Natural killer cell treated with Interleukin-12 subunit alpha and Interleukin-12 subunit beta and Interleukin-15 and Interleukin-18, amount 100 ng/mL, for 72 hours (primary cell): ENCODE measurements at regions not wholly inside any gene's neighbourhood (a gene's known extent, or its start where the extent isn't known, plus 50 kb on each side); places are given as distances from the start of the nearest gene placed in this dataset.

Source experiments
- ATAC-seq, 2 donors: fragments of 150-1000 bp; cut with Tn5 transposase in 1 of 2; sonication (Bioruptor Pico), chemical (Tn5 transposase) in 1 of 2; 2 replicates each; pipeline ENCODE4 v1.10.0; 2021
- DNase-seq: peaks from one replicate; pipeline ENCODE4 v3.0.0; 2022; ENCODE audit warnings: low spot score
- H3K27ac Mint-ChIP-seq, 2 donors: 1 replicate in 1 of 2; 2 replicates in 1 of 2; pipeline ENCODE4 v1.8.0; 2022; ENCODE audit warnings: mixed read lengths in 2 of 2, mild to moderate bottlenecking in 1 of 2, moderate library complexity in 1 of 2
- H3K27me3 Mint-ChIP-seq, 2 donors: 1 replicate in 1 of 2; 2 replicates in 1 of 2; pipeline ENCODE4 v1.8.0; 2022; ENCODE audit warnings: mixed read lengths in 2 of 2
- H3K36me3 Mint-ChIP-seq: one replicate; pipeline ENCODE4 v1.8.0; 2022; ENCODE audit warnings: mixed read lengths
- H3K4me1 Mint-ChIP-seq, 2 donors: 1 replicate in 1 of 2; 2 replicates in 1 of 2; pipeline ENCODE4 v1.8.0; 2022; ENCODE audit warnings: low read depth in 2 of 2, mixed read lengths in 2 of 2, mild to moderate bottlenecking in 1 of 2
- H3K4me3 Mint-ChIP-seq: one replicate; pipeline ENCODE4 v1.8.0; 2022; ENCODE audit warnings: mixed read lengths
- H3K9me3 Mint-ChIP-seq: 2 replicates; pipeline ENCODE4 v1.8.0; 2022; ENCODE audit warnings: mixed read lengths

GRCh38 chr11:8777907-8778767, 95.5 kb downstream of the RPL27A start:
- Mint-ChIP-seq H3K4me1 (peaks cover 4 to 25% of the 10 kb centered on the region in 2 donors), H3K4me3 (no peak overlapping the region), H3K27ac (peak overlapping the region in 1 of 2 donors; percentile 23), H3K36me3 (no peaks in the 10 kb centered on the region), H3K27me3 (peaks cover 6 to 22% of the 10 kb centered on the region in 2 donors), H3K9me3 (no peaks in the 10 kb centered on the region)
- DNase-seq (no peak), ATAC-seq (no peak)

DNA sequence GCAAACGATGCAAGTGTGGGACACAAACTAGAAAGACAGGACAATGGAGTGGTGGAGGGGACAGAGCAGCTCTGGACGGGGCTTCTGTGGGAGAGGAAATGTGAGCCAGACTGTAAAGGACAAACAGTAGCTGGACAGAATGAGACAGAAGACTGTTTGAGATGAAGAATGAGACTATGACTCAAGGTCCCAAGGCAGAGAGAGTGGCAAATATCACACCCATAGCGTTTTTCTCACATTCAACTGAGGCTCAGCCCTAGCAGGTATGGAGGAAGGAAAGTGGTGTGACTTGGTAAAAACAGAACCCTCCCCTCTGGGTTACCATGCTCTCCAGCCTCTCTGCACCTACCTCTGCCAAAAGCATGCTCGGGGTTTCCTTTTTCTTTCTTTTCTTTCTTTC, 96.5 kb downstream of the RPL27A start:
- H3K27ac Mint-ChIP-seq: peak overlapping the region in 1 of 2 donors; percentile 23
- H3K4me3 Mint-ChIP-seq: no peak overlapping the region
- peak; percentile 77 to 83 for ATAC-seq
- peaks cover 6 to 30% of the 10 kb centered on the region in 2 donors for H3K27me3 Mint-ChIP-seq
- H3K36me3 Mint-ChIP-seq: no peaks in the 10 kb centered on the region
- H3K4me1 Mint-ChIP-seq: peaks cover 4 to 22% of the 10 kb centered on the region in 2 donors
- no peak for DNase-seq
- H3K9me3 Mint-ChIP-seq: no peaks in the 10 kb centered on the region

DNA sequence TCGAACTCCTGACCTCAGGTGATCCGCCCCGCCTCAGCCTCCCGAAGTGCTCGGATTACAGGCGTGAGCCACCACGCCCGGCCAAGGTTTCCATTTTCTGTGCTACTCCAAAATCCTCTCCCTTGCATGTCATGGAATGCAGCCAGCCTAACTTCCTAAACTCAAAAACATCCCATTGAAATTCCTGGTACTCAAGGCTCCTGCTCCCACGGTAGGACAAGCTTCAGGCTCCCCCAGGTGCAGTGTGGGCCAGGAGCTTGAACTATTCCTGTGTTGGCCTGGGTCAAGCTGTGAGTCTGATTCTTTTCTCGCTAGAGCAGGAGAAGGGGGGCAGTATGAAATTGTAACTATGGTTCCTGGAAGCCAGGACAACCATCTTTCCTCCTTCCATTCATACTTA, 97.1 kb downstream of the RPL27A start:
- Mint-ChIP-seq H3K4me3 (no peak overlapping the region), H3K9me3 (no peaks in the 10 kb centered on the region), H3K4me1 (peaks cover 4 to 17% of the 10 kb centered on the region in 2 donors), H3K27me3 (peaks cover 6 to 30% of the 10 kb centered on the region in 2 donors), H3K36me3 (no peaks in the 10 kb centered on the region), H3K27ac (no peak overlapping the region)
- no peak for ATAC-seq
- no peak for DNase-seq

- H3K9me3 Mint-ChIP-seq: no peaks in the 10 kb centered on the region
- H3K4me3 Mint-ChIP-seq: no peak overlapping the region
- no peaks in the 10 kb centered on the region for H3K36me3 Mint-ChIP-seq
- no peak overlapping the region for H3K27ac Mint-ChIP-seq
- peaks cover 6 to 7% of the 10 kb centered on the region in 2 donors for H3K4me1 Mint-ChIP-seq
- H3K27me3 Mint-ChIP-seq: peaks cover 6 to 28% of the 10 kb centered on the region in 2 donors
- ATAC-seq (no peak), DNase-seq (no peak)
Measured at GRCh38 chr11:8784954-8785353, 102.4 kb downstream of the RPL27A start.

DNA sequence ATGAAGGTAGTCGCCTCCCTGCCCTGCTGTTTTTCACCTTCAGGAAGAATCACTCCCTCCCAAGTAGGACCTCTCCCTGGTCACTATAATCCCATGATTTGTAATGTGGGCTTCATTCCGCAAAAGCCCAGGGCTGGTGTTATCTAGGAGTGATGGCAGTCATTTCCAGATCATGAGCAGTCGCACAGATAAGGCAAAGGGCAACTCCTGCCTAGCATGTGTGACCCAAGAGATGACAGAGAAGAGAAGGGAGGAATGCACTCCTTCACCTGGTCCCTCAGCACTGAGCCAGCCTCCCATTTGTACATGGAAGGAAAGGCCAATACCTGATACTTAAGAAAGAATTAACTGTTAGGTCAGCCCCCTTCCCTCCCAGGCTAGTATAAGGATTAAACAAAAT, 102.9 kb downstream of the RPL27A start:
- peaks cover 3 to 23% of the 10 kb centered on the region in 2 donors for H3K27me3 Mint-ChIP-seq
- H3K36me3 Mint-ChIP-seq: no peaks in the 10 kb centered on the region
- no peak for DNase-seq
- no peak for ATAC-seq
- no peak overlapping the region for H3K4me3 Mint-ChIP-seq
- H3K4me1 Mint-ChIP-seq: peaks cover 6 to 7% of the 10 kb centered on the region in 2 donors
- H3K9me3 Mint-ChIP-seq: no peaks in the 10 kb centered on the region
- H3K27ac Mint-ChIP-seq: no peak overlapping the region

GRCh38 chr11:8785998-8786397, 103.4 kb downstream of the RPL27A start:
- no peaks in the 10 kb centered on the region for H3K9me3 Mint-ChIP-seq
- peaks cover 6 to 7% of the 10 kb centered on the region in 2 donors for H3K4me1 Mint-ChIP-seq
- no peak overlapping the region for H3K4me3 Mint-ChIP-seq
- no peaks in the 10 kb centered on the region for H3K36me3 Mint-ChIP-seq
- peaks cover 0 to 18% of the 10 kb centered on the region in 2 donors for H3K27me3 Mint-ChIP-seq
- ATAC-seq: no peak
- no peak overlapping the region for H3K27ac Mint-ChIP-seq
- no peak for DNase-seq

- H3K36me3 Mint-ChIP-seq: no peaks in the 10 kb centered on the region
- no peak overlapping the region for H3K27ac Mint-ChIP-seq
- H3K27me3 Mint-ChIP-seq: peaks cover 0 to 8% of the 10 kb centered on the region in 2 donors
- H3K4me3 Mint-ChIP-seq: no peak overlapping the region
- H3K4me1 Mint-ChIP-seq: peaks cover 6 to 7% of the 10 kb centered on the region in 2 donors
- DNase-seq: no peak
- ATAC-seq: no peak
- no peaks in the 10 kb centered on the region for H3K9me3 Mint-ChIP-seq
Measured at GRCh38 chr11:8786933-8787332, 104.3 kb downstream of the RPL27A start.

DNA sequence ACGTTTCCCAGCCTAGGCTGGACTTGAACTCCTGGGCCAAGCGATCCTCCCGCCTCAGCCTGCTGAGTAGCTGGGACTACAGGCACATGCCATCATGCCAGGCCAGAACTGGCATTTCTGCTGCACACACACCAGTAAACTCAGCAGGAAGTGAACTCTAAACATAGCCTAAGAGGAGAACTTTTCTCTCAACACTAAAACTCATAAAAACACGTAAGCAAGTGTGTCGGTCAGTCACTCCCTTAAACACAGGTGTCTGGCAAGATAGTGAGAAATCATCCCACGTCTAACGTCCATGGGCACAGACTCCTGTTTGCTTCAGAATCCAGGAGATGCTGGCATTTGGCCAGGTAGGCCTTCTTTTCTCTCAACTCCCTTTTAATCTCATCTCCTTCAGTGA, 104.8 kb downstream of the RPL27A start:
- Mint-ChIP-seq H3K27me3 (peaks cover 0 to 8% of the 10 kb centered on the region in 2 donors), H3K4me3 (no peak overlapping the region), H3K4me1 (peaks cover 6 to 7% of the 10 kb centered on the region in 2 donors), H3K36me3 (no peaks in the 10 kb centered on the region), H3K9me3 (no peaks in the 10 kb centered on the region), H3K27ac (no peak overlapping the region)
- ATAC-seq (no peak), DNase-seq (no peak)

DNA sequence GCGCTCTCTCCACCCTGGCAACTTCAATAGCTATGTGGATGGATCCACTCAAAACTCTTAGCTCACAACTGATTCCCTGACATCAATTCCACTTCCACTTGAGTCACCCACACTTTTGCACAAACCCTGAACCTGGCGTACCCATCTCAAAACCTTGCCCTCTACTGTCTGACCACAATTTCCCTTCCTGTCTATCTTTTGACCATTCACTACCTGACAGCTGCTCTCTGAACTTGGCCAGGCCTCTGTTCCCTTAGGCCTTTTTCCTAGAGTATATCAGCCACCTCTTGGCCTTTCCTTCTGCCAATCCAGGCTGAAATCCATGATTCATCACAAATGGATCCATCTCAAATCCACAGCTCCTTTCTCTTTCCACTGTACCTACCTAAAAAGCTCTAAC, 106.0 kb downstream of the RPL27A start:
- DNase-seq (no peak), ATAC-seq (no peak)
- H3K4me3 Mint-ChIP-seq: no peak overlapping the region
- H3K36me3 Mint-ChIP-seq: no peaks in the 10 kb centered on the region
- peaks cover 0 to 3% of the 10 kb centered on the region in 2 donors for H3K27me3 Mint-ChIP-seq
- H3K4me1 Mint-ChIP-seq: peaks cover 6 to 7% of the 10 kb centered on the region in 2 donors
- no peaks in the 10 kb centered on the region for H3K9me3 Mint-ChIP-seq
- H3K27ac Mint-ChIP-seq: no peak overlapping the region

DNA sequence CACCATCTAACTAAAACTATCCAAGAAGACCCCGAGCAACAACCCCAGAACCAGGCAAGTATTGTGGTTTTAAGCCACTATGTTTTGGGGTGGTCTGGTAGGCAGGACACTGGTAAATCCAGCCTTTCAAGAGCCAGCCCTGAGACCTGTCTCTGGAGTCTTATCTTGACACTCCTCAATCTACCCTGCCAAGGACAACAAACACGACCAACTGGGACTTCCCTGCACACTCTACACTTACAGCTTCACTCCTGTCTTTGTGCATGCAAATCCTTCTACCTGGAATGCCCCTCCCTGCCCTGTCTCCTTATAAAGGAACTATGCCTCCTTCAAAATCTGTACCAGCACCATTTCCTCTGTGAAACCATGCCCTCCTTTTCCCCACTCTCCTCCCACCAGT, 107.3 kb downstream of the RPL27A start:
- ATAC-seq (no peak), DNase-seq (no peak)
- Mint-ChIP-seq H3K9me3 (no peaks in the 10 kb centered on the region), H3K27ac (no peak overlapping the region), H3K36me3 (no peaks in the 10 kb centered on the region), H3K27me3 (no peaks in the 10 kb centered on the region), H3K4me3 (no peak overlapping the region), H3K4me1 (peaks cover 6 to 7% of the 10 kb centered on the region in 2 donors)

DNA sequence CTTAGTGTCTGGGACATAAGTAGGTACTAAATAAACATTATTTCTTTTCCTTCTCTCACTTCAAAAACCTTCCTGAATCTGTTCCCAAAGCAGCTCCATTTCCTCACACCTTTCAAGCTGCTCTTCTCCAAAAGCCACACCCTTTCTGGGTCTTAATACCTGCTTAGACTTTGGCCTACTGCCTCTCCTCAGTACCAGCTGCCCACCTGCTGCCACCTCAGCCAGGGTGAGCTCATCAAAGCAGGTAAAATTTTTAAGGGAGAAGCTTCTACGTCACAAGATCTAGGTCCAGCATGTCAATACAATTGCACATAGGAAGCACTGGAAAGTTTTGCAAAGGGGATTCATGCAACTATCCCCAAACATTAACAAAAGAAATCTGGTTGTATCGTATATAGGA, 108.4 kb downstream of the RPL27A start:
- no peak overlapping the region for H3K27ac Mint-ChIP-seq
- no peaks in the 10 kb centered on the region for H3K9me3 Mint-ChIP-seq
- peaks cover 6 to 7% of the 10 kb centered on the region in 2 donors for H3K4me1 Mint-ChIP-seq
- ATAC-seq (no peak), DNase-seq (no peak)
- no peak overlapping the region for H3K4me3 Mint-ChIP-seq
- peaks cover 0 to 6% of the 10 kb centered on the region in 2 donors for H3K27me3 Mint-ChIP-seq
- no peaks in the 10 kb centered on the region for H3K36me3 Mint-ChIP-seq

DNA sequence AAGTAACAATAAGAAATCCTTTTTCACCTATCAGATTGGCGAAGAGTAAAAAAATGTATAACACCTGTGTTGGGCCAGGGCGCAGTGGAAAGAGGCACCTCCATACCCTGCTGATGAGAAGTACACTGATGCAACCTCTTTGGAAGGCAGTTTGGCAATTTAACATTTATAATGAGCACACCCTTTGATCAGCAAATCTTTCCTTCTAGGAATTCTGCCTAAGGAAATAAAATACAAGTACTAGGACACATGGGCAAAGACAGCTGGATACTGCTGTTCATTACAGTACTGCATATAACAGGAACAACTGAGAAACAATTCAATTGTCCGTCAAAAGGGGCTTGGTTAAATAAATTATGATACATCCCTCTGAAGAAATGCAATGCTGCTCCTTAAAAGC, 110.1 kb downstream of the RPL27A start:
- ATAC-seq (no peak), DNase-seq (no peak)
- no peaks in the 10 kb centered on the region for H3K9me3 Mint-ChIP-seq
- H3K27me3 Mint-ChIP-seq: peaks cover under 1 to 9% of the 10 kb centered on the region in 2 donors
- no peak overlapping the region for H3K4me3 Mint-ChIP-seq
- H3K36me3 Mint-ChIP-seq: no peaks in the 10 kb centered on the region
- no peak overlapping the region for H3K27ac Mint-ChIP-seq
- H3K4me1 Mint-ChIP-seq: peaks cover 6 to 7% of the 10 kb centered on the region in 2 donors

DNA sequence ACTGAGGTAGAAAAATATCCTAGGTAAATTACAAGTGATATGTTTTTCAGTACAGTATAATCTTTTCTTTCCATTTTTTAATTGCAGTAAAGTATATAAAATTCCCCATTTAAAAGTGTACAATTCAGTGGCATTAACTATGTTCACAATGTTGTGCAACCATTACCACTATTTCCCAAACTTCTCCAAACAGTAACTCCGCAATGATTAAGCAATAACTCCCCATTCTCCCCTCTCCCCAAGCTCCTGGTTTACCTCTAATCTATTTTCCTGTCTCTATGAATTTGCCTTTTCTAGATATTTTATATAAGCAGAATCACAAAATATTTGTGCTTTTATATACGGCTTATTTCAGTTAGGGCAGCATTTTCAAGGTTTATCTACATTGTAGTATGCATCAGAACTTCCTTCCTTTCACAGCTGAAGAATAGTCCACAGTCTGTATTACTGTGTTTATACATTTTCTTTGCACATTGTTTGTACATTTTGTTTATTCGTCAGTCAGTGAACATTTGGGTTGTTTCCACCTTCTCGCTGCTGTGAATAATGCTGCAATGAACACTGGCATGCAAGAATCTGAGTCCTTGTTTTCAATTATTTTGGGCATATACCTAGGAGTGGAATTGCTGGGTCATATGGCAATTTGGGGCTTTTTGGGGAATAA, 110.7 kb downstream of the RPL27A start:
- peaks cover 6% of the 10 kb centered on the region in 2 donors for H3K4me1 Mint-ChIP-seq
- H3K4me3 Mint-ChIP-seq: no peak overlapping the region
- ATAC-seq: no peak
- H3K27me3 Mint-ChIP-seq: peaks cover 4 to 14% of the 10 kb centered on the region in 2 donors
- H3K9me3 Mint-ChIP-seq: no peaks in the 10 kb centered on the region
- H3K36me3 Mint-ChIP-seq: no peaks in the 10 kb centered on the region
- H3K27ac Mint-ChIP-seq: no peak overlapping the region
- DNase-seq: no peak

DNA sequence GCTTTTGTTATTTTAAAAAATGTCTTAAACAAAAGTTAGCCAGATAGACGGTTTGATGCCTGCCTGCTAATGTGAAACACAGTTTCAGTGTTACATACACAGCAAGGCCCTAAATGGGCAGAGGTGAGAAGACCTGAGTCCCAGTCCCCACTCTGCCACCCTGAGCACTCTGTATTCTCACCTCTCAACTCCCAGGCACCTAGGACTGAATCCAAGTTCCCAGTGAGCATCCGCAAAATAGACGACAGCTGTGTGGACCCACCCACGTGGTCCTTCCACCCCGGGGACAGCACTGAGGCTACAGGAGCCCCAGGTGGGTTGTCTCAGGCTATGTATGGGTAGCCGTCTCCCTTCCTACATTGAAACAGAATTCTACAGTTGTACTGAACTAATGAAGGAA, 111.5 kb downstream of the RPL27A start:
- no peak for ATAC-seq
- H3K9me3 Mint-ChIP-seq: no peaks in the 10 kb centered on the region
- H3K27me3 Mint-ChIP-seq: peaks cover 4 to 14% of the 10 kb centered on the region in 2 donors

More for the DNA sequence above, 111.5 kb downstream of the RPL27A start:
- Mint-ChIP-seq H3K4me1 (no peaks in the 10 kb centered on the region), H3K36me3 (no peaks in the 10 kb centered on the region), H3K27ac (no peak overlapping the region), H3K4me3 (no peak overlapping the region)
- DNase-seq: no peak
